Ureter (tissue), 1 donor: ENCODE measurements at regions not wholly inside any gene's neighbourhood (a gene's known extent, or its start where the extent isn't known, plus 50 kb on each side); places are given as distances from the start of the nearest gene placed in this dataset.

Experiments
- DNase-seq: peaks from one replicate; pipeline ENCODE4 v3.0.0-alpha.2; 2020; ENCODE audit warnings: low spot score
- donor health status: DM: yes; HTN: yes; CAD: no.

DNA sequence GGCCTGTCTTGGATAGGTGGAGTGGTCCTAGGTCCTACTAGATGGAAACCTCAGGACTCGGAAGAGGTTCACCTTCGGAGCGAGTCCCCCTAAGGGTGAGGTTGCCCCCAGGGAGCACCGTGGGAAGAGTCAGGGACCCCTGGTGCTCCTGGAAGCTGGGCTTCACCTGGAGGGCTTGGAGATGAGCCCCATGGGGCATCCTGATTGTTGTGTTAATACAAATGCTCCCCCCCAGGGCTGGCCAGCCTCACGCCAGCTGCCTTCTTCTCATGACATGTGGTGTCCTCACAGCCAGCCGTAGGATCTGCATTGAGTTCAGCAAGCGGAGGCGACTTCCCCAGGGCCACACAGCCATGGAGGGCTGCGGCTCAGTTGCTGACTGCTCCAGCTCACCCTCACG is 1487.5 kb downstream of the BRD1 start:
- no peak for DNase-seq

- DNase-seq, result no peak
These were observed 1488.6 kb downstream of the BRD1 start for GRCh38 chr22:48338793-48339705.

GRCh38 chr22:48337957-48338792 is 1489.5 kb downstream of the BRD1 start:
- DNase-seq, result no peak

DNA sequence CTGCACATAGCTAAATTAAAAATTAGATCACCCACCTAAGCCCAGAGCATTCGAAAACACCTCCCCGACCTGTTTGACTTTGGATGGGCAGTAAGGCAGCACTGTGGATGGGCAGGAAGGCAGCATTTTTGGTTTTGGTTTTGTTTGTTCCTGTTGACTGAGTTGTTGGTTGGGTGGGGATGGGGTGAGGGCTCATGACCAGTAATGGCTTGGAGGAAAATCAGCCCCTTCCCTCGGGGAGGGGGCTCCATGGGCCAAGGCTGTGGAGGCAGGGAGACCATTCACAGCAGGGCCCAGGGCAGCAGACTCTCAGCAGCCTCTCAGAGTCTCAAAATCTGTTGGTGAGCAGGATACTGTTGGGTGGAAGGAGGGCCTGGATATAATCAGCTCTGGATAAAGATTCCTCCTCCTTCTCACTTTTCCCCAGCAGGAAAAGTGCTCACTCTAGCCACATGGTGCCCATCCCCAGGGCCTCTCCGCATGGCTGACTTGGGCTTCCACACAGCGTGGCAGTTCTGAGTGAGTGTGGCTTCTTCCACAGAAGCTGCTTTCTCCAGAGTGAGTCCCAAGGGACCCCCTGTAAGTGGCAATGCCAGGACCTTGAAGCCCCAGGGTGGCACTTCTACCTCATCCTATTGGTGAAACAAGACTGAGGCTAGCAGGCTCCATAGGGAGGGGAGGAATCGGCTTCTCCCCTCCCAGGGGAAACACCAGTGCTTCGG is 1491.2 kb downstream of the BRD1 start:
- no peak for DNase-seq

DNA sequence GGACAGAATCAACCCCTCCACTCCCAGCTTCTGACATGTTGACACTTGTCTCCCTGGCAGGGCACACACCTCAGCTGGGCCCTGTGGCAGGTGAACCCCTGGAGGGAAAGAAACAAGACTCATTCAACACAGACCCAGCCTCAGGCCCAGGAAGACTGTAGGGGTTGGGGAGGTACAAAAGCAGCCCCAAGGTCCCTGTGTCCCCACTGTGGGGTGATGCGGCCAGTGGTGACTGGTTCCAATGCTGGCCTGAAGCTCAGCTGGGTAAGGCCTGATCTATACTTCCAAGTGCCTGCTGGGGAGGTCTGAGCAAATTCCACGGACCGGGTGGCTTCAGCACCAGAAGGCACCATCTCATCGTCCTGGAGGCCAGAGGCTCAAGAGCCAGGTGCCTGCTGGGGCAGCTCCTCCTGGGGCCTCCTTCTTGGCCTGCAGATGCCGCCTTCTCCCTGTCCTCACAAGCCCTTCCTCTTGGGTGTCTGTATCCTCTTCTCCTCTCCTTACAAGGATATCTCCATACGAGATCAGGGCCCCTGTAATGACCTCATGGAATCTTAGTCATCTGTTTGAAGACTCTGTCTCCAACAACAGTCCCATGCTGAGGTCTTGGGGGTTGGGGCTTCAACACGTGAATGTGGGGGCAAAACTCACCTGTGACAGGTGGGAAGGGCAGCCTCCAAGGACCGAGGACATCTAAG is 1492.1 kb downstream of the BRD1 start:
- DNase-seq, result no peak

GRCh38 chr22:48334971-48335370 is 1492.7 kb downstream of the BRD1 start:
- DNase-seq, result no peak

DNA sequence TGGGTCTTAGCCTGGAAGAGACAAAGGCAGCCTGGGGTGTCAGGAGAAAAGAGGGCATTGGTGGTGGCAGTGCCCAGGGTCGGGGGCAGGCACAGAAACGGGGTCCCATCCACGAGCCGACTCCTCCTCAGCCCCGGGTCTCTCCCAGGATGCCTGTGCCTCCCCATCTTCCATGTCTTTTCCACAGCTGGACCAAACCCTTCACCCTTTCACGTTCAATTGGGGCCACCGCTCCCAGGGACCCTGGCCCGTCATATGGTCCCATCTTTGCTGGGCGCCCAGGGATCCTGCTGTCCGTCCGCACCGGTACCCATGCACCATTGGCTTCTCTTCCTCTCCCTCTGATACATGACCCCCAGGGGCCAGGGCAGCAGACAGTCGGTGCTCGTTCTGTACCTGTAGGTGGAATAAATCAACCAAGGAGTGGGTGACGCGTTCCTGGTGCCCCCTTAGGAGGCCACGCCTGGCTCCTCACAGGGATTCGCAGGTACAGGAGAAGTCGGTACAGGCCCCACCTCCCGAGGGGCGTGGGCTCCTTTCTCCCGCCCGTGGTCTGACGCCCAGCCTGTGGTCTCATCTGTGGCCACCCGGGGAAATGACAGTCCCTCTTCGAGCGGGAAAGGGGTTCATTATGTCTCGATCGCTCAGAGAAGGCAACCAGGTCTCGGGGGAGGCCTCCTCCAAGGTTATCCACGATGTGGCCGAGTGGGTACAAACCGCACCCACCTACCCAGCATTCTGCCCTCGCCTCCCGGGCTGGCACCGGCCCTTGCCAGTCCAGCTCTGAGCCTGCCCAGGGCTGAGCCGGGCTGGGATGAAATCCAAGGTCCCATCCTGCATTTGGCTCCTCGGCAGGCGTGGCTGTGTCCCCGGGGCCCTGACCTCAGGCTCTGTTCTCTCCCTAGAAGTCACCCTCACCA is 1493.6 kb downstream of the BRD1 start:
- no peak for DNase-seq

DNA sequence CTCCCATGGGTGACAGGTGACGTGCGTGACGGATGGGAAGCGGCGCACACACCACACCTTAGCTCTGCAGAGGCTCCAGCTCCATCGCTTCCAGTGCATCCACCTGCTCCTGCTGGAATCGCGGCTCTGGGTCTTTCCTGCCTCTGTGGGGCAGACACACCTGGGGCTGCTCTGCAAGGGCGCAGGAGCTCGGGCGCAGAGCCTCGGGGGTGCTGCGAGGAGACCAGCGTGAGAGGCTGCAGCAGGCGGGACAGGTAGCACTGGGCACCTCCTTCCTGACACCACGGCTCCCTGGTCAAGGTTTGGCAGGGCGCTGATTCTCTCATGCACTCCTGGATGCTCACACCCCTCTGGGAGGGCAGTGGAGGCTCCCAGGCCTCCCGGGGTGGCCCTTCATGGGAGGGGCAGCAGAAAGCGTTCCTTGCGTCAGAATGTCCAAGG is 1494.3 kb downstream of the BRD1 start:
- no peak for DNase-seq

DNA sequence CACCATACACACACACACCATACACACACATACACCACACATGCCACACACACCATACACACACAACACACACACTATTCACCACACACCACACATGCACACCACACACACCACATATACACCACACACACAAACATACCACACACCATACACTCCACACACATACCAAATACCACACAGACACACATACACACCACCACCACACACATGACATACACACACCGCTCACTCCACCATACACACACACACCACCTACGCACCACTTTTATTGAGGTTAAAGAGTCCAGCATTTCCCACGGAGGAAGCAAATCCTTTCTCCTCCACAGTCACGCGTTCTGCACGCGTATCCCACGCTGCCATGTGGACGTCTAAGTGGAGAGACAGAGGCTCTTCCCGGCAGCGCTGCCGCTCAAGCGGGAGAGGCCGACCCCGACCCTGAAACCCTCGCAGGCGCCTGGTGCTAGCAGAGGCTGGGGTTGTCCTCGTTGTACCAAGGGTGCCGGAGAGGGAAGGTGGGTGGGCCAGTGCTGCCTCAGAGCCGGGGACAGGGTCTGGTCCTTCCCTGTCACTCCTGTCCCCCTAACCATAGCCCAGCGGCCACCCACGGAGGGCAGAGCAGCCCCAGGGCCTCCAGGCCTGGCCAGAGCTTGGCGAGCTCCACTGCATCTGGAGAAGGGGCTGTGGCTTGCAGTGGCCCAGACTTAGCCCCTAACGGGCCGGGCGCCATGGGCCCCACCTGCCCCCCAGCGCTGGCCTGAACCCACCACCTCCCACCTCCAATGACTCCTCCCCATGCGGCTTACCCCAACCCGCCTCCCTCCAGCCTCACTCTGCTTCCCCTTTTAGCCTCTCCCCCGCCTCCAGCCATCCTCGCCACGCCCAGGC is 1495.0 kb downstream of the BRD1 start:
- DNase-seq, result no peak

DNA sequence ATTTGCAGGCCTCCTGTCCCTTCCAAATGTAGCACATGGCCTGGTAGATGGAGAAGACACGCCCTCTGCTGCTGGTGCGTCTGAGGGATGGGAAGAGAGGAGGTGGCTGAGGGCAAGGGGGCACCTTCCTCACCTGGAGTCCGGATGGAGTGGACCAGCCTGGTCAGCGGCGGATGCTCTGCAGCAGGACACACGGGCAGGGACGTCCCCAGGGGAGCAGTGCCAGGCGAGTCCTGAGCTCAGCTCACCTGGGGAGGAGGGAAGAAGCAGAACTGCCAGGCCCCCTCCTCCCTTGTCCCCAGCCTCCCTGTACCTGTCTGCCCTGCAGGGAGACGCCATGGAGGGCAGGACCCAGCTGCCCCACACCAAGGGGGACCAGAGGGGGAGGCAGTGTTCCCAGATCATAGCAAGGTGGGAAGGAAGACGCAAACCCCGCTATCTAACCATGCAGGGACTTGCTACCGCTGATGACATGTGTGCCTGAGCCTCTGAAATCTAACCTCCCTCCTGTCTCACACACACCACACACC is 1495.9 kb downstream of the BRD1 start:
- DNase-seq, result no peak

GRCh38 chr22:48331266-48331665 is 1496.4 kb downstream of the BRD1 start:
- DNase-seq, result no peak

DNA sequence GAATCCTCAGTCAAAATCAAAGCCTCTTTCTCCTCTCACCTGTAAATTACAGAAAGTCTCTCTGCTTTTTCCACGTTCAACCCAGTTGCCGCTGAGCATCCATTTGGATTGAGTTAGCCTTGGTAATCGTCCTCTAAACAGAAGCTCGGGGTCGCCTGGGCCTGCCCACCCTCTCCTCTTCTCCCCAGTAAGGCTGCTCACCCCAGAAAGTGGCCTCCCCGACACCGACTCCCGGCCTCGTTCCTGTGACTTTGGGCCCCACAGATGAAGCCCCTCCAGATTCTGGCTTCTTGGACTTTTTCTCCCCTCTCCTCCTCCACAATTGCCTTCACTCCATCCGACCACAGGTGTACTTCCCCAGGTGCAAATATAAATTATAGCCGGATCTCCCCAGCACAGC is 1500.0 kb downstream of the BRD1 start:
- no peak for DNase-seq

DNA sequence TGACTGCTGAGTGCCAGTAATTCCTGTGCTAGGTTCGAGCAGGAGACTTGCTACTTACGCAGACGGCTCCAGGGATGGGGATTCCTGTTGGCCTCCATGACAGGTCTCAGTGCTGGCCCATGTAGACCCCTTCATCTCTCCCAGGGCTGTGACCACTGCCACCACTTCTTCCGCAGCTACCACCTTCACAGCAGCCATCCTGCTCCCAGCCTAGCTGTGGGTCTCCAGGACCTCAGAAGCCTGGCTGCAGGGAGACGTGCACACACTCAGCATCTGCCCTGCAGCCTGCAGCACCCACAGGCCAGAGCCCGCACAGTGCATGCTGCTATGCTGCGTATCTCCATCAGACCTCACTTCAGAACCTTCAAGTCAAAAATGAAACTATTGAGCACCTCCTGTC is 1503.9 kb downstream of the BRD1 start:
- no peak for DNase-seq

DNA sequence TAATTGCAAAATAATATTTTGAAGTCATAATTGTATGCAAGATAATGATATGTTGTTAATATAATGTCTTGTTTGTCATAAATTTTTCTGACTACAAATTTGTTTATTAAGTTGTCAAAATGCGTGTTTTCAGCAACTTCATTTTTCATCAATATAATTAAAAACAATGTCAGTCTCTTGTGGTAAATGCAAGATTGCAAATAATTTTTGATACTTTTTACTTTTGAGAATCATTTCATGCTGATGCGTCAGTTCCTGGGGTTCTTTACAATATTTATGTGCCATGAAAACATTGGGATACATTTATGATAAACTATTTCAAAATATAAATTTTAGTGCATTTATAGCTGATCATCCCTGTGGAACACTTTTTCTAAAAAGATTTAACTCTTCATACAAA is 1504.8 kb downstream of the BRD1 start:
- DNase-seq, result no peak

- DNase-seq, result no peak
These were observed 1505.6 kb downstream of the BRD1 start for GRCh38 chr22:48321986-48322545.

DNA sequence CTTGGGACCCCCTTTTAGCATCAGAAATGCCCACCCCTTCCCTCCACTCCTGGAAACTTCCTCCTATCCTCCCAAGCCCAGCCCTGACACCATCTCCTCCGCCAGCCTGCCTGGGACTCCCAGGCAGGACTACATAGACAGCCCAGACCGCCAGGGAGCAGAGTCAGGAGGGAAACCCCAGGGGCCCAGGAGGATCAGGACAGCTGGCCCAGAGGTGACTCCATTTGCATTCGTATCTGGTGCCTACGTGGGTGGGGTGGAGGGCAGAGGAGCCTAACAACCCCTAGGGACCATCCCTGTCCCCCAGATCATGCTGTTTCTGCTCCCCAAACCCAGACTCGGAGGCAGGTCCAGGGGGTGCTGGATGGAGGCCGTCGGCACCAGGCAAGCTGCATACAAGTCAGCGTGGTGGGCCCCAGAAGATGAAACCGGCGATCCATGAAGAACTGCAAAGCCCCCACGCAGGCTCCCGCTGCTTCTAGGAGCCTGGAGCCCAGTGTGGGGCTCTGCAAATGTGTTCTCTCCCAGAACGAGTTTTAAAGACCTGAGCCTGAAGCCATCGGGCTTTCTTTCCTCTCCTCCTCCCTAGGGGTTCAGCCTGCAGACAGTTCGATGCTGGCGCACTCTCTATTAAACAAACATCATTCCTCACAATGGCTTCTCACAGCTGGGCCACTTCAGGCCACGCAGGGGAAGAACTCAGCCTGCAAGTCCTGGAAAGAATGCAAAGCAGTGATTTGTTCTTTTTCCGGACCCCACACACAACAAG is 1506.8 kb downstream of the BRD1 start:
- DNase-seq, result no peak

GRCh38 chr22:48320048-48320682 is 1507.5 kb downstream of the BRD1 start:
- DNase-seq, result no peak
